ENCODE measurements at regions not wholly inside any gene's neighbourhood (a gene's known extent, or its start where the extent isn't known, plus 50 kb on each side); places are given as distances from the start of the nearest gene placed in this dataset.

DNA sequence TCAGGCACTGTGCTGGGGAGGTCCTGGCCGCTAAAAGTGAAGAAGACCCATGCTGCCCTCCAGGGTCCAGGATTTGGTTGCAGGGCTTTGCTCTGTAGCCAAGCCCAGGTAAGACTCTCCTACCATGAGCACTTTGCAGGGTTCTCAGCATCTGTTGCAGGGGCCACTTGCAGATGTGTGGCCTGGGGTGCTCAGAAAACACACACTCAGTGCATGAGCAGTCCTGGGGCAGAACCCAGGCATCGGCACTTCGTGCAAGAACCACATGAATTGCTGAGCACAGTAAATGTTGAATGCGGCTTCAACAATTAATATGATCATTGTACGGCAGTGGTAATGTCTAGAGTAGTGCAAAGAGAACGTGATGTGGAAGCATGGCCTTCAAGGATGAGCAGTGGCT lies 98.5 kb upstream of the SMIM21 start:
- no peak for DNase-seq

DNA sequence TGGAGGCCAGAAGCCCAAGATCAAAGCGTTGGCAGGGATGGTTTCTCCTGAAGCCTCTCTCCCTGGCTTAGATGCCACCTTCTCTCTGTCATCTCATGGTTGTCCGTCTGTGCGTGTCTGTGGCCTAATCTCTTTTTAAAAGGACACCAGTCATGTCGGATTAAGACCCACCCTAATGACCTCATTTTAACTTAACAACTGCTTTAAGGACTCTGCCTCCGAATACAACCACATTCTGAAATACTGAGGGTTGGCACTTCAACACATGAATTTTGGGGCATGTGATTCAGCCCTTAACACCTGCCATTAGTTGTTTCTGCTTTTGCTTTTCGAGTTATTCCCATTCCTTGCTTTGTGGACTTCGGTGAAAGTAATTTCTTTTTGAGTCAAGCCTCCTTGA lies 97.8 kb upstream of the SMIM21 start:
- DNase-seq, result no peak

DNA sequence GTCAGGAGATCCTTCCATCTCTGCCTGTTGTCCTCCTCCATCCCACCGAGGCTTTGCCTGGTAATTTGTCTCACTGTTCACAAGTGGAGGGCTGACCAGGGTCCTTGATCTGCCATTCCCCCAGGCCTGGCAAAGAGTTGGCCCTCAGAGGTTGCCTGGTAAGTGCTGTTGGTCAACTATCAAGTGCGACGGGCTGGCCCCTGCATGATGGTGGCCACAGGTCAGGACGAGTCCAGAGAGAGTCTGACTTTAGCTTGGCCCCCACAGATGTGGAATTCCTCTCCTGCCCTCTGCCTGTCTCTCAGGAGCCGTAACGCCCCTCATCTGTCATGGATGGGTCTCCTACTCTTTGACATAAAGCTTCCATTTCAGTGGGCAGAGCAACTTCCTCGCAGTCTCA lies 97.3 kb upstream of the SMIM21 start:
- no peak for DNase-seq

DNA sequence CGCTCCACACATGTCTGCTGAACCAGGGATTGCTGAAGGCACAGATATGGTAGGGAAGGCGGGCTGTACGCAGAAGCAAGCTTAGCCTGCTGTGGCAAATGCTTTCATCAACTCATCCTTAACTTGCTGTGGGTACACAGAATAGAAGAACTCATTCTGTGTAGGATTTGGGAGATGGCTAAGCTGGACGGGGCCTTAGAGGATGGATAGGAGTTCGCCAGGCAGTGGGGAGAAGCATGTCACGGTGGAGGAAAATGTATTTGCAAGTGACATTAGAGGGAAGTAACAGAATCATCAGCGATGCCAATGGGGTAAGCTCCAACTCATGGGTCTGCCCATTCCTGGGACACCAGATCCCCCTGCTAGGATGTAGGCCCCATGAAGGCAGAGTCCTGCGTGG lies 96.7 kb upstream of the SMIM21 start:
- no peak for DNase-seq

DNA sequence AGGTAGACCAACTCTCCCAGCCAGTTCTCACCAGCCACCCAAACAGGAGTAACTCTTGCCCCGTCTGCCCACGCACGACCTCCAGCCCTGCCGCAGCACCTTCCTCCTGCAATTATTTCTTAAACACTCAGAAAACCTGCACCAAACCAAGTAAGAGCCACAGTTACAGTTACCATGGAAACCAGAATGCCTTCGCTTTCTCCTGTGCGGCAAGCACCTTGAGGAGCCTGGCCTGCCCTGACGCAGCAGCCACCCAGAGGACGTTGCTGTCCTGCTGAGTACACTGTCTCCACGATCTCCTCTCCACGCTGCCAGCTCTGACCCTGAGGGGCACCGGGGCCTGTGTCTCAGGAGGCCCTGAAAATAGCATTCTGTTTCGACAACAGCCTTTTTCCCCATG lies 94.3 kb upstream of the SMIM21 start:
- DNase-seq, result no peak

DNA sequence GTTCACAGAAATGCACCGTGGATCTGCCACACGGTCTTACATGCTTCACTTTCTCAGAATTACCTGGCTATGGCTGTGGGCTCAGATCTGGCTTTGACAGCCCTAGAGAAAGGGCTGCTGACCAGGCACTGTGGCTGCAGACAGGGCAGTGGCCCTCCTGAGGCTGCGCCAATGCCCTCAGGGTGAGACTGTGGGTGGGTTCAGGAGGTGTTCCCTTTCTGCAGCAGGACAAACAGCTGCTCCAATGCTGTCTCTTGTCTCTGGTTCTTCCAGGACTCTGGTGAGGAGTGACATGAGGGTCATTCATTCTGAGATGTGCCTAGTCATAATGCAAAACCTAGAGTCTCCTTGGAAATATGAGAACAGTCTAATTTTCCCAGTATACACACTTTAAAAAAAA lies 90.5 kb upstream of the SMIM21 start:
- DNase-seq, result no peak

DNA sequence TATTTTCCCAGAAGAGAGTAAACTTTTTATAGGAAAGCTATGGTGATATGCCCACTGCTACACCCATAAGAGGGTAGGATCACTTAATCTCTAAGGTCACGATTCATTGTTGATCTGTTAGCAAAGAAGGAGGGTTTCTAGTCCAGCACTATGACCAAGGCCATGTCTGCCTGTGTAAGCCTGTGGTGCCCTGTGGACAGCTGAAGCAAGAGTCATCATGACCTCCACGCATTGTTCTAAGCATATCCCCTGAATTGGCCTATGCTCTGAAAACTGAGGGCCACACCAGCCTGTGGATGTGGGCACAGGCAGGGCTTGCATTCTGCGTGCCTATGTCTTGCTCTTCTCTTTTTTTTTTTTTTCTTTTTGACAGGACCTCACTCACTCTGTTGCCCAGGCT lies 89.8 kb upstream of the SMIM21 start:
- no peak for DNase-seq

DNA sequence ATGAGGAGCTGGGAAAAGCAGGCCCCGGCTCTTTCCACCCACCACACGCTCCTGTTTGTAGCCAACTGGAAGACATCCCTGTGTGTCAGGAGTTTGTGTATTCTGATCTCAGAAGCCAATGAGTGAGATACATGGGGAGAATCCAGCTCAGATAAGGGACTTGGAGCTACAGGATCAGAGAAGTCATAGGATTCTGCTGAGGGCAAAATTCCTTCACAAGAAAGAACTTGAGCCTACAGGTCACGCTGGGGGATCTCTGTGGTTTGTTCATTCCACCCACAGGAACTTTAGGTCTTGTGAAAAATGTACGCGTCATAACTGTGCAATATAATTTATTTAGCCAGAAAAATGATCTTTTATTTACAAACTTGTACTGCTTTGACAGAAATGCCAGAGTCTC lies 80.1 kb upstream of the SMIM21 start:
- DNase-seq, result no peak

DNA sequence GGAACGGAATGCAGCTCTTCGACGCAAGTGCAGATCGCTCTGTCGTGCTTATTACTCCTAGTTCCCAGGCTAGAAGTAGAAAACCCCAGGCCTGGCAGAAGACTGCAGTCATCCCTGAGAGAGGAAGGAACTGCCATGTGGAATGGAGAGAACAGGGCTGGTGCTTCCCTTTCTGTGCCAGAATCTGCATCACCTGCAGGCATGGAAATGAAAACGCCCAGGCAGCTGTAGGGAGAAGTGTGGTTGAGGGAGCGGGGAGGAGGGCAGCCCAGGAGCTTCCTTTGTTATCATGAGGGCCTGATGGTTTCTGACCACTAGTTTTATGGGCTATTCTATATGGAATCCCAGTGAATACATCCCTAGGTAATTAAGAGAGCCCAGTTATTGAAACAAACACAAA lies 79.4 kb upstream of the SMIM21 start:
- no peak for DNase-seq

DNA sequence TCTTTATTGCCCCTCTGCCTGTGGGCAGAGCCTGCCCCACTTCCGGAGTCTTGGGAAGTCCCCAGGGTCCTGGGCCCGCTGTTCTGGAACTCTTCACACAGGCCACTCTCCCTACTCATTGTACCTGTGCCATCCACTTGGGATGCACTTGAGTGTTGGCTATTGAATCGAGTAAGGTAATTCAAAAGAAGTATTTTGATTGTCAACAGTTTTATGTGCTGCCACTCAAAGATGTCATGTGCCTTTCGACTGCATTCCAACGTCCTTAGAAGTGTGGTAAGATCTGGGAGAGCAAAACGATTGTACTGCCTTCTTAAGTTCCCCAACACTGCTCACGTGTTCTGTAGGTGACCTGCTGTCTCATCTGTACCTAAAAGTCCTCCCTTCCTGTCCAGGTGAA lies 77.0 kb upstream of the SMIM21 start:
- DNase-seq, result no peak

DNA sequence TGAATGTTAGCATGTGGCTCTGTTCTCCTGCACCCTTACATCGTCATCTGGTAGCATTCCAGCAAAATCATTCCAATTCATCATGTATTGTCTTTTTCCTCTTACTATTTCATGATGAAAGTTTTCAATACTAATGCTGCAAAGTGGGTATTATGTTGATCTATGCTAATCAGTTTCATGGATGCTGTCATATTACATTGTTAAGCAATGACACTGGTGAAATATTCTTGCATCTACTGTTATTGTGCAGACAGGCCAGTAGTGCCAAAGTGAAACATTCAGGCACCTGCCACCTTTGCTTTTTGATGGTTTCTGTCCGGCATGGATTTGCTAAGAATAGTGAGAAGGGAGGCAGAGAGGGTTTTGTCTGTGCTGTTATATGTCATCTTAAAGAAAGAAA lies 76.1 kb upstream of the SMIM21 start:
- DNase-seq, result no peak

DNA sequence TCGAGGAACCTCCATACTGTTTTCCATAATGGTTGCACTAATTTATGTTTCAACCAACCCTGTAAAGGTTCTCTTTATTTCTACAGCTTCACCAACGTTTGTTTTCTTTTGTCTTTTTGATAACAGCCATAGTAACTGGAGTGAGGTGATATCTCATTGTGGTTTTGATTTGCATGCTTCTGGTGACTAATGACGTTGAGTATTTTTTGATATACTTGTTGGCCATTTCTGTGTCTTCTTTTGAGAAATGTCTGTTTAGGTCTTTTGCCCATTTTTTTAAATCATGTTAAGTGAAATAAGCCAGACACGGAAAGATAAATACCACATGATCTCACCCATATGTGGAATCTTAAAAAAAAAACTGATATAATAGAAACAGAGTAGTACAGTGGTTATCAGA lies 74.8 kb upstream of the SMIM21 start:
- no peak for DNase-seq

DNA sequence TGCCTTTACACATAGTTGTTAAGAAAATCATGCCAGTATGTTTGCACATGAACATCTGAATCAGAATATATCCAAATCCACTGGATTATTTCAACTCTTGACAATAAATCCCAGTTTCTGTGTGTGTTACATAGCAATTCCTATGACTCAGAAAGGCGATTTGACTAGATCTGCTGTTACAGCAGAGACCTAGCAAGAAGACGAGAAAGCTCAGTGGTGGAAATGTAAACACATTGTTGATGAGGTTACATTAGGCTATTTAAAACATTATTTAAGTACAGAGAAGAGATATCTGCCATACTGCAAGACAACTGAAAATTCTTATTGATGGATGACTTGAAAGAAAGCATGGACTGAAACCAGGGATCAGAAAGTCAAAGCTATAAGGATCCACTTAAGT lies 73.0 kb upstream of the SMIM21 start:
- no peak for DNase-seq

DNA sequence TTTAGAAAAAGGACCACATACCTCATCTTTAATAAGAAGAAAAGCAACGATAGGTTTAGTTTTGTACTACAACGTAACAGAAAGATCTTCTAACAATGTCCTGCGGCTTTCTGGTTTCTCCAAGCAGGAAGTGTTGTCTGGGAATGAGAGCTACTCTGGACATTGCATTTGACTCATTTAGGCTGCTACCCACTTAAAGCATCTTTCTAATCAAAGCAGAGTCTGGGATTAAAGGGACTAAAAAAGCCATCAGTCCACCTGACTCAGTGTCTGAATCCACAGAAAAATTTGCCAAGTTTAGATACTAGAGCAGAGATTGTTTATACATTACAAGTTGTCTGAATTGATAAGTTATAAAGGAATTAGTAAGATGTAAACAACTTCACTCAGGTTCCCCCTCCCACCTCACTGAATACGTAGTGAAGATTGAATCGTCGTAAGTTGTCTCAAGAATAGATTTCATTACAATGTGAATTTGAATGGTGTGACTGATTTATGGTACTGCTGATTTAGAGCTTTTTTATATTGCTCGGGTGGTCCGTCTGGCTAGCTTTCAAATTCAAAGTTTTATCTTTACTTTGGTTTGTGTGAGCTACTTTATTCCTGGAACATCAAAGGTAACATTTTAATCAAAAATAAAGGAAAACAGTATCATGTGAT lies 70.2 kb upstream of the SMIM21 start:
- no peak for DNase-seq

DNA sequence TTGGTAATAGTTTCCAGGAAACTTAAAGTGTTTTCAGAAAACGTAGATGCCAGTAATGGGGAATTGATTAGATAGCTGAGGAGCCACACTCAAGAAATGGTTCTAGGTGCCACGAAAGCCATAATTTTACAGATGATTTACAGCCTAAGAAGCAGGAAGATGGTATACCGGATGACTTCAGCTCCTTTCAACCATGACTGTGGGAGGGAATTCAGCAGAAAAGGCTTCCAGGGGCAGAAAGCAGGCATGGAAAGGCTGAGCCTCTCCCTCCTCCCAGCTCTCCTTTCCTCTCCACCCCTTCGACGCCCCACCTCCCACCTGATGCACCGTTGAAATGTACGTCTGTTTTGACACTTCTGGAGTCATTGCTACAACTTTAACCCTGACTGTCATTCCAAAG lies 68.6 kb upstream of the SMIM21 start:
- DNase-seq, result no peak

DNA sequence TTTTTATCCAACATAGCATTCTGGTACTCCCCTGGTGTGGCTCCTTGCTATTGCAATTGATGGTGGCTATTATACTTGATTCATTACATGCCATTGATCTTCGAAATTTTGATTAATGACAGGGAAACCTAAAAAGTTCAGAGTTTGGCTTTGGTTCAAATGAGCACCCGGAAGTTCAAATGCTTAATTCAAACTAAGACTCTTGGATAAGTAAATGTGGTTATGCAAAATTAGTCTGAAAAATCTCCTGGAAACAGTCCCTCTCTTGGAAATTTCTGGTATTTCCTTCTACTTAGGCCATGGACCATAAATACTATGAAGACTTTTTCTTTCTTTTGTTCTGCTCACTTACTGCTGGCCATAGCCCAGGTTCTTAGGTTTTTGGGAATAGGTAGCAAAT lies 65.3 kb upstream of the SMIM21 start:
- no peak for DNase-seq

DNA sequence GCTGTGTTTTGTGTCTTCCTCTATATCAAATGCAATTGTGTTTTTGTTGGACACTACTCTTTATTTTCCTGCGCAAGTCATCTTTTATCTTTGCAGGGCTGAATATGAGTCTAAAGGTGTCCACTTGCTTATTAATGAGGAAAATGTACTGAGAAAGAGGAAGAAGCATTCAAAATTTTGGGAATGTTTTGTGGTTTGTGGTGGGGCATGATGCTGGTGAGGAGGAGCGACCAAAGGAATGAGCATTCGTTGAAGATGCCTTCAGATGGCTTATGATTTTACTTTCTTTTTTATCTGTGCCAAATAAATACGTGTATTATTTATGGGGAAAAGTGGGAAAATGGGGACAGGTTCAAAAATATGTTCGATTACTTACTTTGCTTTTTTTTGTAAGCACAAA lies 63.9 kb upstream of the SMIM21 start:
- no peak for DNase-seq

DNA sequence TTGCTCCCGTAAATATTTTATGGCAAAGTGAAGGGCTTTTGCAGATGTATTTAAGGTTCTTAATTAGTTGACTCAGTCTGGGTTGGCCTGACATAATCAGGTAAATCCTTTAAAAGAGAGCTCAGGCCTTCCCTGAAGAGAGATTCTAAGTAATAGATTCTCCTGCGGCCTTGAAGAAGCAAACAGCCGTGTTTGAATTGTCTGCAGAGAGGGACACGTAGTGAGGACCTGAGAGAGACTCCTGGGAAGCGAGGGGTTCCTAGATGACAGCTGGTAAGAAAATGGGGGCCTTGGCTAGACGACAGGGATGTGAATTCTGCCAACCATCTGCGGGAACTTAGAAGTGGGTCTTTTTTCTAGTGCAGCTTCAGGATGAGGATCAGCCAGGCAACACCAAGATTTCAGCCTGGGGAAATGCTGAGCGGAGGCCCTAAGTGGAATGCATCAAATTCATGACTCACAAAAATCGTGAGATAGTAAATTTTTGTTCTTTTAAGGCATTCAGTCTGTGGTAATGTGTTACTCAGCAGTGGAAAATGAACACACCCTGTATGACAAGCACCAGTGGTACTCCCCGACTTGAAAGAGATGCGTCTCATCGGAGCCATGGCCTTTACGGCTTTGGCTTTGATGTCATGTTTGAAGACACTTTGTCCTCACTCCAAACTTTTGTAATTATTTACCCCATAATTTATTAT lies 62.1 kb upstream of the SMIM21 start:
- no peak for DNase-seq

DNA sequence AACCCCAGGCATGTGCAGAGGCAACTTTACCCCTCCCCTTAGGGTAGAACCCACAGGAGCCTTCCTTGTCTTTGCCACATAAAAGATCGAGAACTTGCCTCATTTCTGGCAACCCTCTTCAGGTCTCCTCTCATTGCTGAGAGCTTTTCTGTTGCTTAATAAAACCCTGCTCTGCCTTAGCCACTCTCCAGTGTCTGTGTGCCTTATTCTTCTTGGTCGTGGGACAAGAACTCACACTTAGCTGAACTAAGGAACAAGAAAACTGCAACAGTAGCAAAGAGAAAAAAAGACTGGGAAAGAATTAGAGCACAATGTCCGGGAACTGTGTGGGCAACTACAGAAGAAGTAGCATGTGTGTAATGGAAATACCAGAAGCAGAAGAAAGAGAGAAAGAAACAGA lies 56.2 kb upstream of the SMIM21 start:
- no peak for DNase-seq

DNA sequence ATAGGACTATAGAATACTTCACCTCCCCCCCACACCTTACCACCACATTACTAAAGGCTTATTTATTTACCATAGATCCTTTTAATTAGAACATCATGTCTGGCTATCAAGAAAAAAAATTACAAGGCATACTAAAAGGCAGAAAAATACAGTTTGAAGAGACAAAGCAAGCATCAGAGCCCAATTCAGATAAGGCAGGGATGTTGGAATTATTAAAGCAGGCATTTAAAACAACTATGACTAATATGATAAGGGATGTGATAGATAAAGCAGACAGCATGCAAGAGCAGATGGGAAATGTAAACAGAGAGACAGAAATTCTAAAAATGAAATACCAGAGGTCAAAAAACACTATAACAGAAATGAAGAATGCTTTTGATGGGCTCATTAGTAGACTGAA lies 55.4 kb upstream of the SMIM21 start:
- DNase-seq, result no peak

DNA sequence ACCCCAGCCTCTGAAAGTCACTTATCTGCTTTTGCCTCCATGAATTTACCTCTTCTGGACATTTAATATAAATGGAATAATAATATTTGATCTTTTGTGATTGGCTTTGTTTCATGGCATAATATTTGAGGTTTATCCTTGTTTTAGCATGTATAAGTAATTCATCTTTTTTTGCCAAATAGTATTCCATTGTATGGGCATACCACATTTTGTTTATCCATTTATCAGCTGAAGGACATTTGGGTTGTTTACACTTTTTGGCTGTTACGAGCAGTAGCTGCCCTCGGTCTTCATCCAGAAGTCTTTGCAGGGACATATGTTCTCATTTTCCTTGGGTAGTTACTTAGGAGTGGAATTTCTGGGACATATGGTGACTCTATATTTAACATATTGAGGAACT lies 53.0 kb upstream of the SMIM21 start:
- DNase-seq, result no peak

DNA sequence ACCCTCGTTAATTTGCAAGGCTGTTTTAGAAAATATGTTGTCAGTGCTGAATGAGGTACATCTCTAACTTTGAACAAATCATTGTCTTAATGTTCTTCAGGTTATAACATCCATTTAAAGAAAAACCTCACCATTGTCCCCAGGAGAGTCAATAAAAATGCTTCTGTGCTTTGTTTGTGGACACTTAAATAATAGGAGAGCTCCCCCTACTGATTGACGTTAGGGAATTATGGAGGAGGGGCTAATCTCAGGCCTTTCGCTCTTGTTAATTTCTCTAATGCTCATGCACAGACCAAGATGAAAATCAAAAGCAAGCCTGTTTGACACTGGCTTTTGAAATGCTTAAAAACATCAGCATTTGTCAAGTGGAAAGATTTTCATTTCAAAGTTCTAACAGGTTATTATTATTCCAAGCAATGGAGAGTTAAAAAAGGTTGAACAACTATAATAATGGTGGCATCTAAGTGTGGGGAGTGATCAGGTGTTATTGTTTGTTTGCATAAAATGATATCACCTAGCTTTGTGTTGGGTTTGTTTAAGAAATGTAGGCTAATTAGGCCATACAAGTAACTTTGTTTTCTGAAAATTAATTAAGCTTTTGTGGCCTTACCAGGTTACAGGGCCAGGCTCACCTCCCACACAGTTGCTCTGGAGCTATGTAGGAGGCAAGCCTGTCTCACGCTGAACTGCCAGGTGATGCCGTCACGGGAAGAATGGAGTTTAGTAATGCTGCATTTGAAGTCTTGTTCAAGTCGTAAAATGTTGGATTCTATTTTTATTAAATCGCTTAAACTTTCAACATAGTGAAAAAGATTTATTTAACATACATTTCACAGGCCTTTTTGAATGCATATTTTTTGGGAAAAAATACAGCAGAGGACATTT lies 51.7 kb upstream of the SMIM21 start:
- no peak for DNase-seq

DNA sequence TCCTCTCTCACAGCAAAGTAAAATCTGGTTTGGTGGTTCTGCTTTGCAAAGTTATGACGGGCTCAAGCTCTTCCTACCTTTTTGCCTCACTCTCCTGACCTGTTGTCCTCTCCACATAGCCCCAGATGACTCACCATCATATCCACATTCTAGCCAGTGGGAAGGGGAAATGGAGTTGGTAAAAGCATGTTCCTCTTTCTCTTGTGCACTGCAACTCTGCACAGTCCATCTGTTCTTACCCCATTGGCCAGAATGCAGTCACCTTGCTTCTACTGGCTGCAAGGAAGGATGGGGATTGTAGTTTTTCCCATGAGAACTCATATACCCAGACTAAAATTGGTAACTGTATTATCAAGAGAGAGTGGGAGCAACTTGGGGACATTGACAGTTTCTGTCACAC lies 50.4 kb upstream of the SMIM21 start:
- DNase-seq, result no peak

All from stimulated activated CD8-positive, alpha-beta memory T cell treated with anti-CD3 and anti-CD28 coated beads, Interleukin-4, amount 100 ng/mL, for 48 hours (primary cell).